ENCODE measurements at regions not wholly inside any gene's neighbourhood (a gene's known extent, or its start where the extent isn't known, plus 50 kb on each side); places are given as distances from the start of the nearest gene placed in this dataset.
A peak's percentile ranks its signal among the peaks of the same experiment; 100 is the strongest.
"Not testable (repeated sequence)": the region's sequence is repeated elsewhere in the genome, so short reads cannot be mapped to it uniquely, and the experiment has no call there.

DNA sequence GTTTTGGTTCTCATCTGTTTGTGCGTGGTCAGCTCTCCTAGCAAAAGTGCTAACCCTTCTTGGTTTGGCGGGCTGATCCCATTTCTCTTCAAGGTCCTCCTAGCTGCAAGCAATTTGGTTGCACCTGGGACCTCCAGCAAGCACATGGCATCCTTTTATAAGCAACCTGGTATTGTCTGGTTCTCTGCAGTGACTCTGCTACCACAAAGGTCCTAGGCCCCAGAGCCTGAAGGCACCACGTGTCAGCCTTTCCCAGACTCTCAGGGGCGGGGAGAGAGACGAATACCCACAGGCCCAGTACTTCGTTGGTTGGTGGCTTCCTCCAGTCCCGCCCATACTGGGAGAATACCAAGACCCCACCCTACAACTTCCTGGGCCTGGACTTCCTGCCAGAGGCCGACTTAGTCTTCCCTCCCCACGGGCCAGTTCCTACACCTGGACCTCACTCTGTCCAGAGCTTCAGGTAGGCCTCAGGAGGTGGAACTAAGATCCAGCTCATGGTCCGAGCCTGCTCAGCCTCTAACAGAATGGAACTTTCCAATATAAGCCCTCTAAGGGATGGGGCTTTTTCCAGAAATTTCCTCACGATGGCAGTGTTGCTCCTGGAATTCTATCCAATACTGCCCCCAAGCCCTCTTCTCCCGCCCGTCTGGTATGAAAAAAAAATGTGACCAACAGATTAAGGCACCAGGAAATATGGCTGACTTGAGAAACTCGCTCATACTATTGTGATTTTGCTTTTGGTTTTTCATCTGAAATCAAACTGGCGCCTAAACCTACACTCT is 192.5 kb upstream of the STK26 start:
- DNase-seq (ENCODE audit: low spot score) = peak; percentile 60

DNA sequence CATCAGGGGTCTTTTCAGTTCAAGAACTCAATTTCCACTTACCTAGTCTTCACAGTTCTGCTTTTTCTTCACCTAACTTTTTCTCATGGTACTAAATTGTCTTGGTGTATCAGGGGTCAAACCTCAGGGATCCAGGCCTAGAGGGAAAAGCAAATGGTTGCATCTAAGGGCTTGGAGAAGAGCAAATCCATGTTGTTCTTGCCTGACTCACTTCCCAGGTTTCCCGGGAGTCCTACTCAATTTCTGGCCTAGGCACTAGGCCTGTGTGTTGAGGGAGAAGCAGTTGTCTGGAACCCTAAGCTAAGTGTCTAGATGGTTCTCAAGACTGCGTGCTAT is 191.9 kb upstream of the STK26 start:
- DNase-seq (ENCODE audit: low spot score) = no peak

DNA sequence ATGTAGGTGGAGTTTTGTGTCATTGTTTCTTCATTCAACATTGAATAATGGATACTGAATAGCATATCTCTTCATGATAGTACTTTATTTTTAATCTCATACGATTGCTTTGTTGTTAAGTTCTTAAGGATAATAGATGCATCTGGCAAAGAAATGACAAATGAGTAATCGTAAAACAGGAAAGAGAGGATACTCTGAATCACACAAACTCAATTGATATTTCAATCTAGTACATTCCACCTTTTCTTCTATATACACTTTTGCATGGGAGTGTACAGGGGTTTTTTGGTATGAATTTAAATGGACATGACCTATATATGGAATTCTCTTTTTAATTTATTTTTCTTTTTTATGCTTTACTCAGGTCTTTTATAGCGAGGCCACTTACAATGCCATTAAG is 186.9 kb upstream of the STK26 start:
- no peak for DNase-seq (ENCODE audit: low spot score)

DNA sequence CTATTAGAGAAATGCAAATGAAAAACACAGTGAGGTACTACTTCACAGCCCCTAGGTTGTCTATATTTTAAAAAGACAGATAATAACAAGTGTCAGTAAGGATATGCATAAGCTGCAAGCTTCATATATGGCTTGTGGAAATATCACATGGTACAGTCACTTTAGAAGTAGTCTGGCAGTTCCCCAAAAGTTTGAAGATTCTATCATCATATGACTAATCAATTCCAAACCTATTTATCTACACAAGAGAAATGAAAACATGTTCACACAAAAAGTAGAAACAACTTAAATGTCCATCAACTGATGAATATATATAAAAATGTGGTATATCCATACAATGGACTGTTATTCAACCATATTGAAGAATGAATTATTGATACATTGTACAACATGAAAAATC is 185.8 kb upstream of the STK26 start:
- DNase-seq (ENCODE audit: low spot score) = no peak

DNA sequence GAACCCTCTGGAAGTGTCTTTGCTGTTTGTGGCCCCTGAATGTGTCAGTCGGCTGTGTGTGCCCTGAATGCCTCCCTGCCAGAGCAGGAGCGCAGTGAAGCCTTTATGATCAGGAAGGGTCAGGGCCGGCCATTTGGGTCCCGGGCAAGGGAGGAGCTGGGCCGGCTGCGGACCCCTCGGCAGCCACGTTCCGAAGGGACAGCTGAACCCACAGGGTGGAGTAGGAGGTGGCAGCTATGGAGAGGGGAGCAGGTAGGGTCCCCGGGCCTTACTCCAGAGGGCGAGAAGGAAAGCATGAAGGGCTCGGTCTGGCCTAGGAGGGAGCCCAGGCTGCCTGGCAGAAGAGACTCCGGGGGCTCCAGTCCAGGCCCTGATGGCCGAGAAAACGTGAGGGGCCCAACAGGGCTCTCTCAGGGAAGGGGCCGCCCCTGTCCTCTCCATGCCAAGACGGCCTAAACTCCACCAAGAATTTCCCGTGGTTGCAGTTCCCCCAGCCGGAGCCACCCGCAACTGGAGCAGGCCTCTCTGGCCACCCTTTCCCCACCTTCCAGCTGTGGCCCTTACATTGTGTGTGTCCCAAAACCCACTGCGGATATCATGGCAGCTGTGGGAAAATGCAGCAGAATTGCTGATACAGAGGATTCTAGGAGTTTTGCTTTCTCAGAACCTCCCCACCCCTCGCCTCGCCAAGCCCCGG is 182.2 kb upstream of the STK26 start:
- DNase-seq (ENCODE audit: low spot score) = no peak

DNA sequence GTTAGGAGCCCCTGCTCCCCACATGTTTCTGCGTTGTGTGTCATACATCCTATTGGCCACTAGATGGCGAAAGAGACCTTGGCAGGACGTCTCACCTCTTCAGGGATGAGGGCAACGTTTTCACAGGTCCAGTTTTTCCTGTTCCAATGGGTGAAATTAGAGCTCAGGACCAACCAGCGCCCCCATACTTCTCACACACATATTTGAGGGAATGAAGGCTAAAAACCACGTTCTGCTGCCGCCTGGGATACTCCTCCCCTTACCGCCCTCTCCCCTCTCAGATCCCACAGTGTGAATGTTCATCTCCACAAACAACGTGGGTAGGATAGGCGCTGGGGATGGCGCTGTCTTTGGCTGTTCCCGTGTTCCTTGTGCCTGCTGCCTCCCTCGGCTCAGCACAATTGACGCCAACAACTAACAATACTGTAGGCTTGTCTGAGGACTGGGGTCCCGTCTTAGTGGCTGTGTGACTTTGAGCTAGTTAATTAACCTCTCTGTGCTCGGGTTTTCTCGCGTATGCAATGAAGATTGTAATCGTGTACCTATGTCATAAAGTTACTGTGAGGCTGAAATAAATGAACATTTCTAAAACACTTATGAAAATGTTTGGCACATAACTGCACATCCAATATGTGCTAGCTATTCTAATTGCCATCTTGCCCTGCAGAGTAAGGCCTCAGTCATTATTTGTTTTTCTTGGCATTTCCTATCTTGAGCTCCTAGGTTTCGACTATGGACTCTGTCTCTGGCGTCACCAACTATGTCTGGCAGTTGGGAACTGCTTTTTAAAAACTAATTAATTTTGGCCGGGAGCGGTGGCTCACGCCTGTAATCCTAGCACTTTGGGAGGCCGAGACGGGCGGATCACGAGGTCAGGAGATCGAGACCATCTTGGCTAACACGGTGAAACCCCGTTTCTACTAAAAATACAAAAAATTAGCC is 181.3 kb upstream of the STK26 start:
- DNase-seq (ENCODE audit: low spot score) = peak; percentile 58

DNA sequence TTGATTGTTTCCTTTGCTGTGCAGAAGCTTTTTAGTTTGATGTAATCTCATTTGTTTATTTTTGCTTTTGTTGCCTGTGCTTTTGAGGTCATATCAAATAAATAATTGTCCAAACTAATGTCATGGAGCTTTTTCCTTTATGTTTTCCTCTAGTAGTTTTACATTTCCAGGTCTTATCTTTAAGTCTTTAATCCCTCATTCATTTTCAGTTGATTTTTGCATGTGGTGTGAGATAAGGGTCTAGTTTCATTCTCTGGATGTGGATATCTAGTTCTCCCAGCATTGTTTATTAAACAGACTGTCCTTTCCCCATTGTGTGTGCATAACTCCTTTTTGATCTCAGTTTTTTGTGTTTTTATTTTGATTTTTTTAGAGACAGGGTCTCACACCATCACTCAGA is 179.1 kb upstream of the STK26 start:
- no peak for DNase-seq (ENCODE audit: low spot score)

DNA sequence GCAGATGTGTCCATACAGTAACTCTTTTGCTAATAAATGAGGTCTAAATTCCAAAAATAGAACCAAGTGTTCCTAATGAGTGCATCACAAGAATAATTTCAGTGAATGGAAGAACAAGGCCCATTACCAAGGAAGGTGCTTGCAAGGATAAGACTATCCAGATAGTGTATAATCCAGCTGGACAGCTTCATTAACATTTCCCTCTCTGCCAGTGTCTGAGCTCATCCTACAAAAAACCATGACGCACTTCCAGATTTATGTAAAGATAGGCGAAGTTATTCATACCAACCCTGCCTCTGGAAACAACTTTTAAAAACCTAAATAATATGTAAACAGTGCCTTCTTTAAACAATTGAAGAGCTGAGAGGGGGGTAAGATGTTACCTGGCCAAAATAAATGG is 177.9 kb upstream of the STK26 start:
- DNase-seq (ENCODE audit: low spot score) = no peak

DNA sequence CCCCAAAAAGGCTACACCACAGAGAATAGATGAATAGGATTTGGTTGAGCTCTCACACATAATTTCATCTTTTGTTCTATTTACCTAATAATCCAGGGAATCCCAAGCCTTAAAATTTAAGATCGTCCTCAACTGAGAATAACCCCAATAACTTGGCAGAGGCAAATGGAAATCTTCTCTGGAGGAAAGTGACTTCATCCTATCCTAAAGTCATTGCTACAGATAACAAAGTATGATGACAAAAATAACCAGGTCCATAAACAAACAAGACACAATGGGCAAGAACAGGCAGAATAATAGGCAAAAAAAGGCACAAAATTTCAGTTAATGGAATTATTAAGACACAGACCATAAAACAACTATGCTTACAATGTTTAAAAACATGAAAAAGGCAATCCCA is 177.3 kb upstream of the STK26 start:
- DNase-seq (ENCODE audit: low spot score) = no peak

DNA sequence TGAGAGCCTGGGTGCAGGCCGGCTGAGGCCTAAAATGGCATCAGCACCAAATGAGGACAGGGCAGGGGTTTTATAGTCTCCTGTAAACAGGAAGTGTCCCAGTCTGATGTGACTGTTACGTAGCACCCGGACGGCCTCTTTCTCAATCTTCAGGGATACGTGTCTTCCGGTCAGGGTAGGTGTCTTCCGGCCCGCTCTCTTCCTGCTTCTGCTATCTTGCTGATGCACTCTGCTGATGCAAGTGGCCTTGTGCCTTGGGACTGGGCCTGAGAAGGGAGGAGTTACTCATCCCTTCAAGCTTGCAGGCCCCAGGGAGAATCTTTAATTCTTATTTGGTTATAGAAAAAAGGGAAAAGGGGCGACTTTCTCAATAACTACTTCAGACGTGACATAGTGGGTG is 172.1 kb upstream of the STK26 start:
- DNase-seq (ENCODE audit: low spot score) = not testable (repeated sequence)

DNA sequence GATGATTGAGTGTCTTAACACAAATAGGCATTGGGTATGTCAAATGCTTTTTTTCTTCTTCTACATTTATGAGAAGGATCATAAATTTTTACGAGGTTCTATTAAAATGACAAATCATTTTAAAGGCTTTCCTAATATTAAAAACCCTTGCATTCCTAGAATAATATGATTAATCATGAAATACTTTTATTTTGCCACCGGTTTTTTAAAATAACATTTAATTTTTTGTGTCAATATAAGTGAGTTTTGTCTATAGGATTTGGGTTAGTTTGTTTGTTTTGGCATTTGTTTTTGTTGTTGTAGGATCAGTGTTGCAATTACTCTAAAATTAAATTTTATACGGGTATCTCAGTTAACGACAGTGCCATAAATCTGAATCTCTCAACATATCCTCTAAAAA is 169.7 kb upstream of the STK26 start:
- no peak for DNase-seq (ENCODE audit: low spot score)

DNA sequence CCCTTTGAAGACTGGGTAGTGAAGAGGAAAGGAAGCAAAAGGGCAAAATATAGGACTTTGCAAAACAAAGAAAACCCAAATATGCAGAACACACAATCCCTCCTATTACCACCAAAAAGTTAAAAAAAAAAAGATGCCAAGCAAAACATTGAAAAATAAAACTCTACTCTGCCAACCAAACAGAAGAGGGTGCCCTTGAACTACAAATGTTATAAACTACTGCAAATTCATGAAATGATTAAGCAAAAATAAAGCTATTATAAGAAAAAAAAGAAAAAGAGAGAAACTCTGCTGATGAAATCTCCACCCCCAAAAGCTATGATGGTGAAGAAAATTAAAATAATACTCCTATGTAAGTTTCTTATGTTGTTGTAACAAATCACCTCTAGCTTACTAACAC is 168.5 kb upstream of the STK26 start:
- peak; percentile 6 for DNase-seq (ENCODE audit: low spot score)

DNA sequence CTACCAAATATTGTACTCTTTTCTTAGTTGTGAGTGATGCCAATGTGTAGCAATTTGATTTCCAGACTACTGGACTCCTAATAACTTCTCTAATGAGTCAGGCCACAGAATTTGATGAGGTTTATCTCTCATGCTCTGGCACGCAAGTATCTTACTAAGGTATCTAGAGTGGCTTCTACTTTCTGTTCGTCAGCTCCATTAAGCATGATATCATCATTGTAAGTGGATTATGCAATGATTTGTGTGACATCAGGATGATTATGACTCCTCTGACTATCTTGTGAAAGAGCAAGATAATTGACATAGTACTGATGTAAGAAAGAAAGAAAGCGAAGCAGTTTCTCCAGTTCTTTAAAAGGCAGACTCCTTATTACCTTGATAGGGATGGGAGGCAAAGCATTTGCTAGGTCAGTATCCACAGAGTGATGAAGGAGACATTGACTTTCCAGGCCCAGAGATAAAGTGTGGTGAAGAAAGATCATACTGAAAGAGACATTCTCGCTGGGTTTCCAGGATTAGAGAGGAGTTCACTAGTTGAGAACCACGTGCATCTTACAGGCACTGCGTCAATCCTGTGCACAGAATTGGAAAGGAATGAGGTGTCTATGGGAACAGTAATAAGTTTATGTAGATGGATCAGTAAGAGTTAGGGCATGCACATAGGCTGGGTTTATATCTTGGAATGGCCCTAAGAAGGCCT is 161.9 kb upstream of the STK26 start:
- DNase-seq (ENCODE audit: low spot score) = no peak

DNA sequence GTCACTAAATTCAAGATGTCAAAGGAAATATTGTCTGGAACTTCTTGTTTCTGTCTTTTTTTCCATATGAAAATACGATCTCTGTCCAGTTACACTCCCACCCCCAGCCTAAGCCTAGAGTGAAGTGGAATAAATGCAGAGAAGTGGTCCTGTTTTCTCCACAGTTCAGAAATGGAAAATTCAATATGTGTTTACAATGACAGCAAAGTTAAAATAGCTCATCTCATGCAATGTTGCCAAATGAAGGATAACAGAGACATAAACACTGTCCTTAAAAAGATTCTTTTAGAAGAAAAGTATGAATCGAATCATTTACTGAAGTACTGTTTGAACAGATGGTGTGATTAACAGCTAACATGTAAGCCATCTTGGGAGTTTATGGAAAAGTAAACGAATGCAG is 160.8 kb upstream of the STK26 start:
- no peak for DNase-seq (ENCODE audit: low spot score)

DNA sequence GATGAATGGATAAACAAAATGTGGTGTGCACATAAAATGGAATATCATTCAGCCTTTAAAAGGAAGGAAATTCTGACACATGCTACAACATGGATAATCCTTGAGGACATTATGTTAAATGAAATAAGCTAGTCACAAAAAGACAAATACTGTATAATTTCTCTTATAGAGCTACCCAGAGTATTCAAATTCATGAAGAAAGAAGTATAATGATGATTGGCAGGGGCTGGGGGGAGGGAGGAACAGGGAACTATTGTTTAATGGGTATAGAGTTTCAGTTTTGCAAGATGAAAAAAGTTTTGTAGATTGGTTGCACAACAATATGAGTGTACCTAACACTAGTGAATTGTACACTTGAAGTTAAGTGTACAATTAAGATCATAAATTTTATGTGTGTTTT is 153.9 kb upstream of the STK26 start:
- no peak for DNase-seq (ENCODE audit: low spot score)

DNA sequence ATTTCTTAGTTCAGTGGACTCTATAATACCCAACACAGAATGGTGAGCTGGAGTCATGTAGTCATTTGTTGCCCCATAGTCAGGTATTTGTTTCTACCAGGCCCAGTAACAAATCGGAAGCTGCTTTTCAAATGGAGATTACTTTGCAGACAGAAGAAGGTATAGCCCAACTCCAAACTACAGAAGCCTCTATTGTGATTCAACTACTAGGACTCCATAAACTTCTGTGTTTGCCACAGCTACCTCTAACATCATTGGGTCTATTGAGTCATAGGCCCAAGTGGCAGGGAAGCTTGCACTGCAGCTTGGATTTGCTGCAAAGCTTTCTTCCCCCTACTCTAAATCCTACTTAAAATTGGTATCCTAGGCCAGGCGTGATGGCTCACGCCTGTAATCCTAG is 148.8 kb upstream of the STK26 start:
- DNase-seq (ENCODE audit: low spot score) = no peak

DNA sequence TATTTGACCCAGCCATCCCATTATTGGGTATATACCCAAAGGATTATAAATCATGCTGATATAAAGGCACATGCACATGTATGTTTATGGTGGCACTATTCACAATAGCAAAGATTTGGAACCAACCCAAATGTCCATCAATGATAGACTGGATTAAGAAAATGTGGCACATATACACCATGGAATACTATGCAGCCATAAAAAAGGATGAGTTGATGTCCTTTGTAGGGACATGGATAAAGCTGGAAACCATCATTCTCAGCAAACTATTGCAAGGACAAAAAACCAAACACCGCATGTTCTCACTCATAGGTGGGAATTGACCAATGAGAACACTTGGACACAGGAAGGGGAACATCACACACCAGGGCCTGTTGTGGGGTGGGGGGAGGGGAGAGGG is 147.3 kb upstream of the STK26 start:
- not testable (repeated sequence) for DNase-seq (ENCODE audit: low spot score)

DNA sequence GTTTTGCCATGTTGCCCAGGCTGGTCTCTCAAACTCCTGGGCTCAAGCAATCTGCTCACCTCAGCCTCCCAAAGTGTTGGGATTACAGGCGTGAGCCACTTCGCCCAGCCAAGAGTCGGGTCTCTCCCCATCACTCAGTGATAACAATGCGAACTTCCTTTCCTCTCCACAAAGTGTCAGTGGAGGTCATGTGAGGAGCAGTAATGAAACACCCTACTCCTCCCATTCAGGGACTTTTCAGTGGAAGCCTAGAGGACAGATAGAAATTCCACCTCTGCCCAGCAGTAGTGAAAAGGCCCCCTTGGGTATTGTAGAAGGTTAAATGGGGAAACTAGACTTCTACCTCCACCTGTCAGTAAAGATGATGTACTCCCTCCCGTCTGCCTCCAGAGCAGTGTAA is 141.9 kb upstream of the STK26 start:
- no peak for DNase-seq (ENCODE audit: low spot score)

DNA sequence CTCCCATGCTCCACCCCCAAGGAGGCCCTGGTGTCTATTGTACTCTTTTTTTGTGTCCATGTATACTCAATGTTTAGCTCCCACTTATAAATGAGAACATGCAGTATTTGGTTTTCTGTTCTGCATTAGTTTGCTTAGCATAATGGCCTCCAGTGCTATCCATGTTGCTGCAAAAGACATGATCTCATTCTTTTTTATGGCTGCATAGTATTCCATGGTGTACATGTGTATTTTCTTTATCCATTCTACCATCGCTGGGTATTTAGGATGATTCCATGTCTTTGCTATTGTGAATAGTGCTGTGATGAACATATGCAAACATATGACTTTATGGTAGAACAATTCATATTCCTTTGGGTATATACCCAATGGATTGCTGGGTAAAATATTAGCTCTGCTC is 138.1 kb upstream of the STK26 start:
- not testable (repeated sequence) for DNase-seq (ENCODE audit: low spot score)

DNA sequence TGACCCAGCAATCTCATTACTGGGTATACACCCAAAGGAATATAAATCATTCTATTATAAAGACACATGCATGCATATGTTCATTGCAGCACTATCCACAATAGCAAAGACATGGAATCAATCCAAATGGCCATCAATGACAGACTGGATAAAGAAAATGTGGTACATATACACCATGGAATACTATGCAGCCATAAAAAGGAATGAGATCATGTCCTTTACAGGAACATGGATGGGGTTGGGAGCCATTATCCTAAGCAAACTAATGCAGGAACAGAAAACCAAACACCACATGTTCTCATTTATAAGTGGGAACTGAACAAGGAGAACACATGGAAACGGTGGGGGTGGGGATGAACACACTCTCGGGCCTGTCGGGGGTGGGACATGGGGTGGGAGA is 129.2 kb upstream of the STK26 start:
- not testable (repeated sequence) for DNase-seq (ENCODE audit: low spot score)

DNA sequence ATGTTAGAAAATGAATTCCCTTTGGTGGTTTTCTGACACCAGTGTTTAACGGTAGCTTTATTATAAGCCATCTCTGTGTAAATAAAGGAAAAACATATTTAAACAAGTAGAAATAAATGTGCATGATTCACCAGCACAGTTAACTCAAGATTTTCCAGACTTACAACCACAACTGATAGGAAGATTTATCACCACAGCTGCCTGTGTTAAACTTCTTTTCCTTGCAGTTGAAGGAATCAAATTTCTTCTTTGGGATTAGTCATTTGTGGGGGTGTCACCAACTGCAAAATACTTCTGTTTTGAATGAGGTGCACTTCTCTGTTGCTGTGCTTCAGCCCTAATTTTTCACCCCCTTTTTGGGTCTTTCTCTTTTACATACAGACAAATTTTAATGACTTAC is 128.1 kb upstream of the STK26 start:
- DNase-seq (ENCODE audit: low spot score) = no peak

DNA sequence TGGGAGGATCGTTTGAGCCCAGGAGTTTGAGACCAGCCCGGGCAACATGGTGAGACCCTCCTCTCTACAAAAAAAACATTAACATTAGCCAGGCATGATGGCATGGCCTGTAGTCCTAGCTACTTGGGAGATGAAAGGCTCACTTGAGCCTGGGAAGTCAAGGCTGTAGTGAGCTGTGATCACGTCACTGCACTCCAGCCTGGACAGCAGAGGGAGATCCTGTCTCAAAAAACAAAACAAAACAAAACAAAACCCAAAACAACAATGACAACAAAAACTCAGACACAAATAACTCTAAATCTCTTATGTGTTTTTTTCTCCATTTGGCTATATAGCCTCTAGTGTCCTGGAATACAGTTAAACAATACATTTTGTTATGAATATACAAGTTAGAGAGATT is 127.3 kb upstream of the STK26 start:
- DNase-seq (ENCODE audit: low spot score) = no peak
